ENCODE measurements at regions not wholly inside any gene's neighbourhood (a gene's known extent, or its start where the extent isn't known, plus 50 kb on each side); places are given as distances from the start of the nearest gene placed in this dataset.

DNA sequence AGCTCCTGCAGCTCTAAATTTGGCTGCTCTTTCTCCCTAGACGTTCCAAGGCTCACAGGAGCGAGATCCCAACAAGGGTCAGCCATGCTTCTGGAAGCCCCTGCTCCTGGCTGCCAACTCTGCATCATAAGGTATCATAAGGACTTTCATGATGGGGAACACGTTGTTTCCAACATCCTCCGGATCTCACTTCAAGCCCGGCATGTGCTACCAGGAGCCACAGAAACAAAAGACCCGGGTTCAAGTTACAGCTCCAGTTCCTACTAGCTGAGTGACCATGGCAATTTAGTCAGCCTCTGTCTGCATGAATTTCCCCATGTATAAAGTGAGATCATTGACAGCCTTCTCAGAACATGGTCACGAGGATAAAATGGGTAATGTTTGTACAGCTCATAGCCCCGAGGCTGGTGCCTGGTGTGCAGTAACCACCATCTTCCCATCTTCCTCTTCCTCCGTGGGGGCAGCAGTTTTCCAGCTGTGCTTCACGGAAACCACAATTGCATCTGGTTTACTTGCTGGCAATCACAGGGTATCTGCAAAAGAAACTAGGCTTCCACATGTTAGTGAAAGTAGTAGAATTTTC, 209.0 kb upstream of the ECI2 start:
- H3K79me2 ChIP-seq (ENCODE audit: low read length): no peaks in the 10 kb centered on the region
- H3K9me2 ChIP-seq (replicated peaks; ENCODE audit: low read length): no peaks in the 10 kb centered on the region
- H3K4me1 ChIP-seq (ENCODE audit: insufficient read depth, low read length): peaks cover 6% of the 10 kb centered on the region; the same call in 1 of the 2 replicates
- H3K36me3 ChIP-seq (ENCODE audit: low read depth, low read length): no peaks in the 10 kb centered on the region
- ATAC-seq: no peak
- H3K27me3 ChIP-seq (ENCODE audit: low read length): no peaks in the 10 kb centered on the region
- no peak overlapping the region for H3K9ac ChIP-seq (ENCODE audit: low read length)
- TF ChIP-seq EZH2phosphoT487 (IDR thresholded peaks at IDR 0.05; ENCODE audit: borderline replicate concordance, low read length) (no peak), EZH2 (IDR thresholded peaks at IDR 0.05; ENCODE audit: low read length, unreplicated experiment) (no peak)
- TF ChIP-seq, protein P1, sequence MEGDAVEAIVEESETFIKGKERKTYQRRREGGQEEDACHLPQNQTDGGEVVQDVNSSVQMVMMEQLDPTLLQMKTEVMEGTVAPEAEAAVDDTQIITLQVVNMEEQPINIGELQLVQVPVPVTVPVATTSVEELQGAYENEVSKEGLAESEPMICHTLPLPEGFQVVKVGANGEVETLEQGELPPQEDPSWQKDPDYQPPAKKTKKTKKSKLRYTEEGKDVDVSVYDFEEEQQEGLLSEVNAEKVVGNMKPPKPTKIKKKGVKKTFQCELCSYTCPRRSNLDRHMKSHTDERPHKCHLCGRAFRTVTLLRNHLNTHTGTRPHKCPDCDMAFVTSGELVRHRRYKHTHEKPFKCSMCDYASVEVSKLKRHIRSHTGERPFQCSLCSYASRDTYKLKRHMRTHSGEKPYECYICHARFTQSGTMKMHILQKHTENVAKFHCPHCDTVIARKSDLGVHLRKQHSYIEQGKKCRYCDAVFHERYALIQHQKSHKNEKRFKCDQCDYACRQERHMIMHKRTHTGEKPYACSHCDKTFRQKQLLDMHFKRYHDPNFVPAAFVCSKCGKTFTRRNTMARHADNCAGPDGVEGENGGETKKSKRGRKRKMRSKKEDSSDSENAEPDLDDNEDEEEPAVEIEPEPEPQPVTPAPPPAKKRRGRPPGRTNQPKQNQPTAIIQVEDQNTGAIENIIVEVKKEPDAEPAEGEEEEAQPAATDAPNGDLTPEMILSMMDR (conservative IDR thresholded peaks at IDR 0.05; ENCODE audit: low read depth, low read length): no peak
- H3K27ac ChIP-seq (ENCODE audit: low read length): no peak overlapping the region
- CTCF ChIA-PET: no interaction called here
- 0 out of 2 replicates have a peak overlapping the region, but pooled peaks have one; percentile 51 for H2AFZ ChIP-seq (ENCODE audit: low read length)
- intact Hi-C loops (cut with micrococcal nuclease): no loop called here
- DNase-seq: peak; percentile 27
- BruUV-seq (replicated peaks): no TSS peak
- H3K4me2 ChIP-seq (ENCODE audit: low read length): no peak overlapping the region
- H4K20me1 ChIP-seq (ENCODE audit: low read length): no peaks in the 10 kb centered on the region
- H3F3A ChIP-seq (ENCODE audit: low read length, unreplicated experiment): no peaks in the 10 kb centered on the region
- POLR2A ChIA-PET (ENCODE audit: unreplicated experiment): no interaction called here
- H3K4me3 ChIP-seq (ENCODE audit: low read length): no peak overlapping the region
- no peaks in the 10 kb centered on the region for H3K9me3 ChIP-seq (ENCODE audit: low read length)

DNA sequence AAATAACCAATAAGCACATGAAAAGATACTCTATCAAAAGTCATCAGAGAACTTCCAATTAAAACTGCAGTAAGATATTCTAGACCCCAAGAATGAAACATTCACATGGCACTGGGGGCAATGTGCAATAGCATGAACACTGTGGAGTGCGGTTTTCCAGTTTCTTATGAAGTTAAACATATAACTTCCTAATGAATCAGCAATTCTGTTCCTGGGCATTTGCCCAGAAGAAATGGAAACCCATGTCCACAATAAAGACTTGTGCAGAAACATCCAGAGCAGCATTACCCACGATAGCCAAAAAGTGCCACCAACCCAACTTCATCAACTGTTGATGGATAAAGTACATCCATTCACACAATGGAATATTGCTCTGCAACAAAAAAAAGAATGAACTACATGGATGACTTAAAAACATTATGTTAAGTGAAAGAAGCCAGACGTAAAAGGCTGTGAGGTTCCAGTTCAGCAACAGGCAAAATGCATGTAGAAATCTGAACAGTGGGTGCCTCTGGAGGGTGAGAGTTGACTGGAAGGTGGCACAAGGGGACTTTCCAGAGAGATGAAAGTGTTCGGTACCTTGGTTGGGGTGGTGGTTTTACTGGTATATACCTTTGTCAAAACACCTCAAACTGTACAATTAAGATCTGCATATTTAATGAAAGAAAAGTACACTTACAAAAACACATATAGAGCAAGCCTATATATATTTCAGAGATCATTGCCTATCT, 207.2 kb upstream of the ECI2 start:
- intact Hi-C loops (cut with micrococcal nuclease): no loop called here
- POLR2A ChIA-PET (ENCODE audit: unreplicated experiment): no interaction called here

More for the DNA sequence above, 207.2 kb upstream of the ECI2 start:
- Histone ChIP-seq H3K36me3 (ENCODE audit: low read depth, low read length) (no peaks in the 10 kb centered on the region), H3K27me3 (ENCODE audit: low read length) (no peaks in the 10 kb centered on the region), H3K4me1 (ENCODE audit: insufficient read depth, low read length) (peaks cover 6% of the 10 kb centered on the region; the same call in 1 of the 2 replicates), H3K4me3 (ENCODE audit: low read length) (no peak overlapping the region), H3K9me2 (replicated peaks; ENCODE audit: low read length) (no peaks in the 10 kb centered on the region), H3F3A (ENCODE audit: low read length, unreplicated experiment) (no peaks in the 10 kb centered on the region), H3K9me3 (ENCODE audit: low read length) (no peaks in the 10 kb centered on the region), H3K27ac (ENCODE audit: low read length) (no peak overlapping the region), H3K9ac (ENCODE audit: low read length) (no peak overlapping the region), H3K4me2 (ENCODE audit: low read length) (no peak overlapping the region), H3K79me2 (ENCODE audit: low read length) (no peaks in the 10 kb centered on the region), H2AFZ (ENCODE audit: low read length) (no peak overlapping the region), H4K20me1 (ENCODE audit: low read length) (no peaks in the 10 kb centered on the region)
- TF ChIP-seq EZH2phosphoT487 (IDR thresholded peaks at IDR 0.05; ENCODE audit: borderline replicate concordance, low read length) (no peak), EZH2 (IDR thresholded peaks at IDR 0.05; ENCODE audit: low read length, unreplicated experiment) (no peak)
- TF ChIP-seq, protein P1 (conservative IDR thresholded peaks at IDR 0.05; ENCODE audit: low read depth, low read length): no peak
- DNase-seq (peak; percentile 18), ATAC-seq (no peak)
- CTCF ChIA-PET: no interaction called here
- BruUV-seq (replicated peaks): no TSS peak
